GM23338 (cell line): ENCODE measurements at regions not wholly inside any gene's neighbourhood (a gene's known extent, or its start where the extent isn't known, plus 50 kb on each side); places are given as distances from the start of the nearest gene placed in this dataset.
"Not testable (repeated sequence)": the region's sequence is repeated elsewhere in the genome, so short reads cannot be mapped to it uniquely, and the experiment has no call there.

Experiments
- ATAC-seq: fragments of 200-7000 bp; cut with Tn5 transposase; 3 replicates; pipeline ENCODE4 v1.9.1; 2020
- DNase-seq: peaks from one replicate; pipeline ENCODE4 v3.0.0-alpha.2; 2015; ENCODE audit warnings: low spot score
- H2AFZ ChIP-seq: fragments of 200-600 bp; sonication (generic); 2 replicates; pipeline ENCODE4 v1.8.0; 2016; ENCODE audit warnings: antibody characterized with exemption, mild to moderate bottlenecking, moderate library complexity
- H3F3A ChIP-seq: fragments of 200-600 bp; sonication (generic); replicated peaks from 2 replicates; pipeline ENCODE4 v1.8.0; 2017; ENCODE audit warnings: antibody characterized with exemption, mixed run types, low read depth
- H3K27ac ChIP-seq: fragments of 200-600 bp; sonication (generic); 2 replicates; pipeline ENCODE4 v1.6.1; 2016; ENCODE audit warnings: low read depth
- H3K27me3 ChIP-seq: fragments of 200-600 bp; sonication (generic); 2 replicates; pipeline ENCODE4 v1.8.0; 2016; ENCODE audit warnings: mild to moderate bottlenecking, mixed run types, moderate library complexity; ENCODE audit not compliant: insufficient read depth
- H3K36me3 ChIP-seq: fragments of 200-600 bp; sonication (generic); 2 replicates; pipeline ENCODE4 v1.8.0; 2016; ENCODE audit warnings: mild to moderate bottlenecking; ENCODE audit not compliant: insufficient read depth
- H3K4me1 ChIP-seq: fragments of 200-600 bp; sonication (generic); 2 replicates; pipeline ENCODE4 v1.8.0; 2016; ENCODE audit warnings: mild to moderate bottlenecking, moderate library complexity; ENCODE audit not compliant: insufficient read depth
- H3K4me2 ChIP-seq: fragments of 200-600 bp; sonication (generic); 2 replicates; pipeline ENCODE4 v1.7.1; 2017; ENCODE audit warnings: mixed run types
- H3K4me3 ChIP-seq: fragments of 200-600 bp; sonication (generic); 2 replicates; pipeline ENCODE4 v1.6.1; 2016; ENCODE audit warnings: mixed run types
- H3K79me2 ChIP-seq: fragments of 200-600 bp; sonication (generic); replicated peaks from 2 replicates; pipeline ENCODE4 v1.8.0; 2017; ENCODE audit warnings: mild to moderate bottlenecking; ENCODE audit not compliant: insufficient read depth
- H3K9me2 ChIP-seq: fragments of 200-600 bp; sonication (generic); 2 replicates; pipeline ENCODE4 v1.8.0; 2017; ENCODE audit not compliant: insufficient read depth
- H4K20me1 ChIP-seq: fragments of 200-600 bp; sonication (generic); replicated peaks from 2 replicates; pipeline ENCODE4 v1.8.0; 2017; ENCODE audit warnings: mild to moderate bottlenecking; ENCODE audit not compliant: insufficient read depth
- H3K27ac Mint-ChIP-seq: 2 replicates; pipeline ENCODE4 v1.8.0; 2020; ENCODE audit warnings: inconsistent platforms, mild to moderate bottlenecking, moderate library complexity, mixed read lengths
- H3K27me3 Mint-ChIP-seq: 3 replicates; pipeline ENCODE4 v1.8.0; 2022; ENCODE audit warnings: low read depth, mild to moderate bottlenecking, moderate library complexity, mixed read lengths, inconsistent platforms; ENCODE audit not compliant: insufficient read depth, poor library complexity
- H3K36me3 Mint-ChIP-seq: 3 replicates; pipeline ENCODE4 v1.8.0; 2021; ENCODE audit warnings: low read depth, mild to moderate bottlenecking, inconsistent platforms, moderate library complexity, mixed read lengths
- H3K4me1 Mint-ChIP-seq: 3 replicates; pipeline ENCODE4 v1.8.0; 2020; ENCODE audit warnings: mild to moderate bottlenecking, inconsistent platforms, mixed read lengths
- H3K4me3 Mint-ChIP-seq: 3 replicates; pipeline ENCODE4 v1.8.0; 2021; ENCODE audit warnings: moderate library complexity, mild to moderate bottlenecking, inconsistent platforms, mixed read lengths
- H3K9me3 Mint-ChIP-seq: 3 replicates; pipeline ENCODE4 v1.8.0; 2020; ENCODE audit warnings: moderate library complexity, mild to moderate bottlenecking, inconsistent platforms, mixed read lengths
- CREB1 ChIP-seq: fragments of 250-450 bp; sonication (Bioruptor Pico); IDR thresholded peaks from 2 replicates; pipeline ENCODE4 v1.5.0; 2020; ENCODE audit warnings: low read depth, mild to moderate bottlenecking, moderate library complexity
- EZH2 ChIP-seq: fragments of 200-600 bp; sonication (generic); IDR thresholded peaks from one replicate; pipeline ENCODE4 v1.8.0; 2017; ENCODE audit warnings: antibody characterized with exemption, mild to moderate bottlenecking, low read depth; ENCODE audit not compliant: unreplicated experiment
- EZH2phosphoT487 ChIP-seq: fragments of 200-600 bp; sonication (generic); IDR thresholded peaks from one replicate; pipeline ENCODE4 v1.8.1; 2018; ENCODE audit warnings: antibody characterized with exemption; ENCODE audit not compliant: unreplicated experiment
- JUNB ChIP-seq: IDR thresholded peaks from one replicate; pipeline ENCODE4 v1.6.1; 2016; ENCODE audit warnings: antibody characterized with exemption; ENCODE audit not compliant: unreplicated experiment
- NANOG ChIP-seq: IDR thresholded peaks from 2 replicates; pipeline ENCODE4 v1.6.1; 2016; ENCODE audit warnings: antibody characterized with exemption, borderline replicate concordance
- POLR2AphosphoS5 ChIP-seq: IDR thresholded peaks from 2 replicates; pipeline ENCODE4 v1.6.1; 2016; ENCODE audit warnings: antibody characterized with exemption, low read depth
- STAT1 ChIP-seq: IDR thresholded peaks from one replicate; pipeline ENCODE4 v1.6.1; 2016; ENCODE audit warnings: antibody characterized with exemption; ENCODE audit not compliant: unreplicated experiment
- ZNF114 ChIP-seq: fragments of 250-450 bp; sonication (Bioruptor Pico); IDR thresholded peaks from 2 replicates; pipeline ENCODE4 v1.5.0; 2020; ENCODE audit warnings: mild to moderate bottlenecking, moderate library complexity
- ZNF331 ChIP-seq: fragments of 250-450 bp; sonication (Bioruptor Pico); IDR thresholded peaks from 2 replicates; pipeline ENCODE4 v1.5.0; 2020; ENCODE audit warnings: low read depth, mild to moderate bottlenecking, moderate library complexity
- TF ChIP-seq, protein P1 (sequence below): IDR thresholded peaks from one replicate; pipeline ENCODE4 v1.6.1; 2018; ENCODE audit warnings: antibody characterized with exemption; ENCODE audit not compliant: unreplicated experiment
- TF ChIP-seq, protein P2 (sequence below), 2 experiments: fragments of 200-600 bp in 1 of 2; sonication (generic) in 1 of 2; conservative IDR thresholded peaks; 2 replicates each; pipeline versions ENCODE4 v1.5.1 to v1.6.1; 2016 to 2017; ENCODE audit warnings: antibody characterized with exemption in 2 of 2, low read depth in 2 of 2, mild to moderate bottlenecking in 2 of 2, moderate library complexity in 1 of 2
- TF ChIP-seq, protein P3 (sequence below): IDR thresholded peaks from 2 replicates; pipeline ENCODE4 v1.6.1; 2016; ENCODE audit warnings: antibody characterized with exemption

DNA sequence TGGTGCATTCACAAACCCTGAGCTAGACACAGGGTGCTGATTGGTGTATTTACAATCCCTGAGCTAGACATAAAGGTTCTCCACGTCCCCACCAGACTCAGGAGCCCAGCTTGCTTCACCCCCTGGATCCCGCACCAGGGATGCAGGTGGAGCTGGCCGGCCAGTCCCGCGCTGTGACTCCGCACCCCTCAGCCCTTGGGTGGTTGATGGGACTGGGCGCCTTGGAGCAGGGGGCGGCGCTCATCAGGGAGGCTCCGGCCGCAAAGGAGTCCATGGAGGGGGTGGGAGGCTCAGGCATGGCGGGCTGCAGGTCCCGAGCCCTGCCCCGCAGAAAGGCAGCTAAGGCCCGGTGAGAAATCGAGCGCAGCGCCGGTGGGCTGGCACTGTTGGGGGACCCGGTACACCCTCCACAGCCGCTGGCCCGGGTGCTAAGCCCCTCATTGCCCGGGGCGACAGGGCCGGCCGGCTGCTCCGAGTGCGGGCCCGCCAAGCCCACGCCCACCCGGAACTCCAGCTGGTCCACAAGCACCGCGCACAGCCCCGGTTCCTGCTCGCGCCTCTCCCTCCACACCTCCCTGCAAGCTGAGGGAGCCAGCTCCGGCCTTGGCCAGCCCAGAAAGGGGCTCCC, 167.6 kb downstream of the VEGFC start:
- not testable (repeated sequence) for H3K36me3 Mint-ChIP-seq, H3K36me3 ChIP-seq, H3F3A ChIP-seq

DNA sequence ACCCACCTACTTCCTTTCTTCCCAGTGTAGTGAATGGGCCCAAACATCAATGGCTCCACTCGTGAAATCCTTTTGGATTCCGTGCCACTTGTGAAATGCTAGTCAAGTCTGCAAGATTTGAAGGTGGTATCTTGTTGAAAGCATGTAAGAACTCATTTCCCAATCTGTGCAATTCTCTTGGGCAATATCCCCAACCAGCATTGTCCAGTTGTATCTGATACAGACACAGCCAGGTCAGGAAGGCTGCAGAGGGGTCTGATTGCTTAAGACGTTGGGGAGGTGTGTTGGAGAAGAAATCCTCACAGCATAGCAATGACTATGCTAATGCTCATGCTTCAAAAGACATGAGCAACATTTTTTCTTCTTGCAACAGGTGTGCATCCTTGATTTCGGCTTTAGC, 164.8 kb downstream of the VEGFC start:
- Histone ChIP-seq H3K9me2 (no peaks in the 10 kb centered on the region), H3K4me3 (no peak overlapping the region), H4K20me1 (no peaks in the 10 kb centered on the region; the same call in 1 of the 2 replicates), H3K4me1 (no peaks in the 10 kb centered on the region), H3K27ac (no peak overlapping the region), H2AFZ (no peak overlapping the region), H3K79me2 (no peaks in the 10 kb centered on the region), H3F3A (no peaks in the 10 kb centered on the region), H3K27me3 (no peaks in the 10 kb centered on the region), H3K36me3 (no peaks in the 10 kb centered on the region), H3K4me2 (no peak overlapping the region)
- Mint-ChIP-seq H3K36me3 (no peaks in the 10 kb centered on the region), H3K27ac (no peak overlapping the region), H3K9me3 (peaks cover 9% of the 10 kb centered on the region; the same call in 1 of the 3 replicates), H3K4me1 (no peaks in the 10 kb centered on the region; the same call in 2 of the 3 replicates), H3K4me3 (no peak overlapping the region), H3K27me3 (no peaks in the 10 kb centered on the region)
- no peak for DNase-seq
- ATAC-seq, result no peak
- no peak for TF ChIP-seq JUNB
- no peak for TF ChIP-seq CREB1 (CRISPR knock-in tag)

More for the DNA sequence above, 167.6 kb downstream of the VEGFC start:
- not testable (repeated sequence) for H3K27me3 ChIP-seq, H3K27me3 Mint-ChIP-seq, H3K9me3 Mint-ChIP-seq, H3K4me2 ChIP-seq, H3K4me3 ChIP-seq, H3K4me1 ChIP-seq, H3K4me1 Mint-ChIP-seq, H3K79me2 ChIP-seq, ATAC-seq, H3K4me3 Mint-ChIP-seq, H3K27ac Mint-ChIP-seq, H3K27ac ChIP-seq, H3K9me2 ChIP-seq, H4K20me1 ChIP-seq, H2AFZ ChIP-seq, DNase-seq

DNA sequence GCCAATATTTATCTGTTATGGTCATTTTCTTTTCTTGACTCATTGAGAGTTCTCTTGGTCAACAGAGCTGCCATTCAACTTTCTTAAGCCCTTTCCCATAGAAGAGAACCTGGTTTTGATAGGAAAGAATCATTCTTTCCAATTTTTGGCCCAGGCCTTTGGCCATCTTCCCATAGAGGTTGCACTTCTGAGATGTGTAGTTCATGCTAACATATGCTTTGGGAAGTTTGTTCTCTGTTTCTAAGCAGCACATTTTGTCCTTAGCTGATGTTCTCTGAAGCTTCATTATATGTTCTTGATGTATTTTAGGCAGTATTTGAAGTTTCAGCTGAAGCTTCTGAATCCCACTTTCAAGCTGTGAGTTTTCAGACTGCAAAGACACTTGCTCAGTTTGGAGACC, 161.1 kb downstream of the VEGFC start:
- Histone ChIP-seq H3K36me3 (no peaks in the 10 kb centered on the region), H3F3A (no peaks in the 10 kb centered on the region), H3K79me2 (no peaks in the 10 kb centered on the region), H3K27me3 (no peaks in the 10 kb centered on the region), H4K20me1 (no peaks in the 10 kb centered on the region; the same call in 1 of the 2 replicates), H3K27ac (no peak overlapping the region), H3K9me2 (no peaks in the 10 kb centered on the region), H3K4me2 (no peak overlapping the region), H3K4me3 (no peak overlapping the region), H2AFZ (peak overlapping the region; percentile 79; the same call in 1 of the 2 replicates), H3K4me1 (no peaks in the 10 kb centered on the region)
- Mint-ChIP-seq H3K9me3 (no peaks in the 10 kb centered on the region), H3K4me1 (no peaks in the 10 kb centered on the region; the same call in 2 of the 3 replicates), H3K27me3 (no peaks in the 10 kb centered on the region), H3K36me3 (no peaks in the 10 kb centered on the region), H3K27ac (no peak overlapping the region), H3K4me3 (no peak overlapping the region)
- ATAC-seq (no peak), DNase-seq (no peak)
- TF ChIP-seq POLR2AphosphoS5 (no peak), NANOG (no peak), EZH2phosphoT487 (no peak), ZNF114 (CRISPR knock-in tag) (no peak), EZH2 (no peak), STAT1 (no peak), ZNF331 (no peak), CREB1 (CRISPR knock-in tag) (no peak), JUNB (no peak)
- TF ChIP-seq, protein P1, sequence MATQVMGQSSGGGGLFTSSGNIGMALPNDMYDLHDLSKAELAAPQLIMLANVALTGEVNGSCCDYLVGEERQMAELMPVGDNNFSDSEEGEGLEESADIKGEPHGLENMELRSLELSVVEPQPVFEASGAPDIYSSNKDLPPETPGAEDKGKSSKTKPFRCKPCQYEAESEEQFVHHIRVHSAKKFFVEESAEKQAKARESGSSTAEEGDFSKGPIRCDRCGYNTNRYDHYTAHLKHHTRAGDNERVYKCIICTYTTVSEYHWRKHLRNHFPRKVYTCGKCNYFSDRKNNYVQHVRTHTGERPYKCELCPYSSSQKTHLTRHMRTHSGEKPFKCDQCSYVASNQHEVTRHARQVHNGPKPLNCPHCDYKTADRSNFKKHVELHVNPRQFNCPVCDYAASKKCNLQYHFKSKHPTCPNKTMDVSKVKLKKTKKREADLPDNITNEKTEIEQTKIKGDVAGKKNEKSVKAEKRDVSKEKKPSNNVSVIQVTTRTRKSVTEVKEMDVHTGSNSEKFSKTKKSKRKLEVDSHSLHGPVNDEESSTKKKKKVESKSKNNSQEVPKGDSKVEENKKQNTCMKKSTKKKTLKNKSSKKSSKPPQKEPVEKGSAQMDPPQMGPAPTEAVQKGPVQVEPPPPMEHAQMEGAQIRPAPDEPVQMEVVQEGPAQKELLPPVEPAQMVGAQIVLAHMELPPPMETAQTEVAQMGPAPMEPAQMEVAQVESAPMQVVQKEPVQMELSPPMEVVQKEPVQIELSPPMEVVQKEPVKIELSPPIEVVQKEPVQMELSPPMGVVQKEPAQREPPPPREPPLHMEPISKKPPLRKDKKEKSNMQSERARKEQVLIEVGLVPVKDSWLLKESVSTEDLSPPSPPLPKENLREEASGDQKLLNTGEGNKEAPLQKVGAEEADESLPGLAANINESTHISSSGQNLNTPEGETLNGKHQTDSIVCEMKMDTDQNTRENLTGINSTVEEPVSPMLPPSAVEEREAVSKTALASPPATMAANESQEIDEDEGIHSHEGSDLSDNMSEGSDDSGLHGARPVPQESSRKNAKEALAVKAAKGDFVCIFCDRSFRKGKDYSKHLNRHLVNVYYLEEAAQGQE, result no peak
- TF ChIP-seq, protein P2, sequence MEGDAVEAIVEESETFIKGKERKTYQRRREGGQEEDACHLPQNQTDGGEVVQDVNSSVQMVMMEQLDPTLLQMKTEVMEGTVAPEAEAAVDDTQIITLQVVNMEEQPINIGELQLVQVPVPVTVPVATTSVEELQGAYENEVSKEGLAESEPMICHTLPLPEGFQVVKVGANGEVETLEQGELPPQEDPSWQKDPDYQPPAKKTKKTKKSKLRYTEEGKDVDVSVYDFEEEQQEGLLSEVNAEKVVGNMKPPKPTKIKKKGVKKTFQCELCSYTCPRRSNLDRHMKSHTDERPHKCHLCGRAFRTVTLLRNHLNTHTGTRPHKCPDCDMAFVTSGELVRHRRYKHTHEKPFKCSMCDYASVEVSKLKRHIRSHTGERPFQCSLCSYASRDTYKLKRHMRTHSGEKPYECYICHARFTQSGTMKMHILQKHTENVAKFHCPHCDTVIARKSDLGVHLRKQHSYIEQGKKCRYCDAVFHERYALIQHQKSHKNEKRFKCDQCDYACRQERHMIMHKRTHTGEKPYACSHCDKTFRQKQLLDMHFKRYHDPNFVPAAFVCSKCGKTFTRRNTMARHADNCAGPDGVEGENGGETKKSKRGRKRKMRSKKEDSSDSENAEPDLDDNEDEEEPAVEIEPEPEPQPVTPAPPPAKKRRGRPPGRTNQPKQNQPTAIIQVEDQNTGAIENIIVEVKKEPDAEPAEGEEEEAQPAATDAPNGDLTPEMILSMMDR (conservative IDR thresholded peaks at IDR 0.05; ENCODE audit: low read depth in 2 of 2), result no peak
- TF ChIP-seq, protein P3, sequence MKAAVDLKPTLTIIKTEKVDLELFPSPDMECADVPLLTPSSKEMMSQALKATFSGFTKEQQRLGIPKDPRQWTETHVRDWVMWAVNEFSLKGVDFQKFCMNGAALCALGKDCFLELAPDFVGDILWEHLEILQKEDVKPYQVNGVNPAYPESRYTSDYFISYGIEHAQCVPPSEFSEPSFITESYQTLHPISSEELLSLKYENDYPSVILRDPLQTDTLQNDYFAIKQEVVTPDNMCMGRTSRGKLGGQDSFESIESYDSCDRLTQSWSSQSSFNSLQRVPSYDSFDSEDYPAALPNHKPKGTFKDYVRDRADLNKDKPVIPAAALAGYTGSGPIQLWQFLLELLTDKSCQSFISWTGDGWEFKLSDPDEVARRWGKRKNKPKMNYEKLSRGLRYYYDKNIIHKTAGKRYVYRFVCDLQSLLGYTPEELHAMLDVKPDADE, result no peak
